HUES64 (cell line): ENCODE measurements at regions not wholly inside any gene's neighbourhood (a gene's known extent, or its start where the extent isn't known, plus 50 kb on each side); places are given as distances from the start of the nearest gene placed in this dataset.
"Not testable (repeated sequence)": the region's sequence is repeated elsewhere in the genome, so short reads cannot be mapped to it uniquely, and the experiment has no call there.

ENCODE experiments used
- H3K27ac ChIP-seq: 2 replicates; pipeline ENCODE4 v1.7.0; 2013; ENCODE audit warnings: low read depth, low read length, inconsistent platforms
- H3K27me3 ChIP-seq: 2 replicates; pipeline ENCODE4 v1.6.1; 2013; ENCODE audit warnings: mild to moderate bottlenecking, low read length; ENCODE audit not compliant: insufficient read depth
- H3K36me3 ChIP-seq: 2 replicates; pipeline ENCODE4 v1.6.1; 2013; ENCODE audit warnings: mild to moderate bottlenecking, low read length; ENCODE audit not compliant: insufficient read depth
- H3K4me1 ChIP-seq: 2 replicates; pipeline ENCODE4 v1.6.1; 2013; ENCODE audit warnings: mild to moderate bottlenecking, low read length, moderate library complexity; ENCODE audit not compliant: insufficient read depth
- H3K4me3 ChIP-seq: 2 replicates; pipeline ENCODE4 v1.5.1; 2013; ENCODE audit warnings: mild to moderate bottlenecking, low read length, moderate library complexity
- H3K9ac ChIP-seq: 2 replicates; pipeline ENCODE4 v1.6.1; 2013; ENCODE audit warnings: mild to moderate bottlenecking, low read depth, low read length
- H3K9me3 ChIP-seq: 2 replicates; pipeline ENCODE4 v1.6.1; 2013; ENCODE audit warnings: low read depth, low read length; ENCODE audit not compliant: insufficient read depth
- WGBS: fragments of 150-250, 120-280 bp; methylation state at CpG from one replicate; pipeline ENCODE4 v1.1.7; 2013; ENCODE audit warnings: missing lambda C conversion rate; 5-methylcytosine and 5-hydroxymethylcytosine counted together

DNA sequence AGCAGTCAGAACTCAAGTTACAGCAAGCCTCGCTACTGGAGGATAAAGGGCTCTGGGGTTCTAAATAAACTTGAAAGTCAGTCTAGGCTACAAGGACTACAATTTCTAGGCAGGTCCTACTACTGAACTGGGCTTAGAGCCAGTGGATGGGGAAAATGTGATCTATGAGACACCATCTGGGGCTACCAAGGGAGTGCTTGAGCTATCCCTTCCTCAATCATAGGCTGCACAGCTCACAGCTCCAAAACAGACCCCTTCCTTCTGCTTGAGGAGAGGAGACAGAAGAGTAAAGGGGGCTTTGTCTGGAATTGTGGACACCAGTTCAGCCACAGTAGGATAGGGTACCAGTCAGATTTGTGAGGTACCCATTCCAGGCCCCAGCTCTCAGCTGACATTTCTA lies 145.8 kb upstream of the SNX7 start:
- Histone ChIP-seq H3K27ac (no peak overlapping the region), H3K9ac (no peak overlapping the region), H3K27me3 (no peaks in the 10 kb centered on the region), H3K4me1 (no peaks in the 10 kb centered on the region), H3K36me3 (no peaks in the 10 kb centered on the region), H3K9me3 (peaks cover 7% of the 10 kb centered on the region; the same call in 1 of the 2 replicates), H3K4me3 (no peak overlapping the region)
- WGBS: 95% methylated on average over 1 of the region's 1 CpG

DNA sequence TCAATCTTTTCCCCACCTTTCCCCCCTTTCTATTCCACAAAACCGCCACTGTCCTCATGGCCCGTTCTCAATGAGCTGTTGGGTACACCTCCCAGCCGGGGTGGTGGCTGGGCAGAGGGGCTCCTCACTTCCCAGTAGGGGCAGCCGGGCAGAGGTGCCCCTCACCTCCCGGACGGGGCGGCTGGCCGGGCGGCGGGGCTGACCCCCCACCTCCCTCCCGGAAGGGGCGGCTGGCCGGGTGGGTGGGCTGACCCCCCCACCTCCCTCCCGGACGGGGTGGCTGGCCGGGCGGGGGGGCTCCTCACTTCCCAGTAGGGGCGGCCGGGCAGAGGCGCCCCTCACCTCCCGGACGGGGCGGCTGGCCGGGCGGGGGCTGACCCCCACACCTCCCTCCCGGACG lies 149.3 kb upstream of the SNX7 start:
- H3K36me3 ChIP-seq, H3K9ac ChIP-seq, H3K4me3 ChIP-seq, H3K27me3 ChIP-seq, H3K27ac ChIP-seq, H3K4me1 ChIP-seq: not testable (repeated sequence)
- 96% methylated on average over 25 of the region's 27 CpGs for WGBS
- H3K9me3 ChIP-seq: peaks cover 27% of the 10 kb centered on the region

DNA sequence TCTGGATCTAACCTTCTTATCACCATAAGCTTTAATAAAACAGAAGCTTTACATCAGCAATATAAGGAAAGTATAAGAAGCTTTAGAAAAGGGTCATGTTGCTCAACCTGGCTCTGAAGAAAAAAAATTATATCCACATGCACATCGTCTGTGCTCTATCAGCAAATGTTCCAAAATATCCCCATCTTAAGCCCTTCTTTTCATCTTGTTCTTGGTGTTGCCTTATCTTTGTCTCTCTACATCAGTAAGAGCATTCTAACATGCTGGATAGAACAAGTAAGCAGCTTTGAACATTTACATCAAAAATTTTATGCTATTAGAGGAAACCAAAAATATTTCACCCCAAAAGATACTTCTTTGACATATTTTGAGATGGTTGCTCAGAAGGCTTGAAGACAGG lies 157.8 kb upstream of the SNX7 start:
- WGBS: 85% methylated on average over 1 of the region's 1 CpG
- Histone ChIP-seq H3K27me3 (no peaks in the 10 kb centered on the region), H3K9me3 (peaks cover 23% of the 10 kb centered on the region), H3K9ac (no peak overlapping the region), H3K4me3 (no peak overlapping the region), H3K27ac (peak overlapping the region; percentile 79; the same call in 1 of the 2 replicates), H3K36me3 (no peaks in the 10 kb centered on the region), H3K4me1 (peaks cover 32% of the 10 kb centered on the region)

GRCh38 chr1:98502937-98503336 lies 158.6 kb upstream of the SNX7 start:
- Histone ChIP-seq H3K9ac (no peak overlapping the region), H3K4me3 (no peak overlapping the region), H3K9me3 (peaks cover 22% of the 10 kb centered on the region), H3K27me3 (no peaks in the 10 kb centered on the region), H3K27ac (peak overlapping the region; percentile 83; the same call in 1 of the 2 replicates), H3K36me3 (no peaks in the 10 kb centered on the region), H3K4me1 (peaks cover 32% of the 10 kb centered on the region)

GRCh38 chr1:98500324-98500723 lies 161.2 kb upstream of the SNX7 start:
- H3K27me3 ChIP-seq: no peaks in the 10 kb centered on the region
- no peak overlapping the region for H3K27ac ChIP-seq
- no peak overlapping the region for H3K4me3 ChIP-seq
- H3K36me3 ChIP-seq: no peaks in the 10 kb centered on the region
- WGBS: 89% methylated on average over 1 of the region's 2 CpGs
- H3K9me3 ChIP-seq: 0 out of 2 replicates have a peak, but pooled peaks cover 4% of the 10 kb centered on the region
- H3K4me1 ChIP-seq: peaks cover 32% of the 10 kb centered on the region
- no peak overlapping the region for H3K9ac ChIP-seq

DNA sequence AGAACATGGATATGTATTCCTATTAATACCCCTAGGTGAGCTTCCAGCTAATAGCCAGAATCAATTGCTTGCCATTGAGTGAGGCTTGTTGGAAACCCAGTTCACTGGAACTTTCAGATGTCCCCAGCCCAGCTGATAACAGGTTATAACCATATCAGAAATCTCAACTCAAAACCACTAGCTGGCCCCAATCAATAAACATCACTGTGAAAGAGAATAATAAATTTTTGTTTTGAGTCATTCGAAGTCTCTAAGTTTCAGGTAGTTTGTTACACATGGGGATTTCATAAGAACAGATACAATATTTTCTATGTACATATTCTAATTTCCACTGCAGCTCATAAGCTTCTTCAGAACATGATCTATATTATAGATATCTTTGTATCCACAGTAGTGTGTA lies 162.9 kb upstream of the SNX7 start:
- no CpG with 5 or more reads among the region's 1 CpG for WGBS

GRCh38 chr1:98497497-98497896 lies 164.0 kb upstream of the SNX7 start:
- Histone ChIP-seq H3K9ac (no peak overlapping the region), H3K27me3 (no peaks in the 10 kb centered on the region), H3K36me3 (no peaks in the 10 kb centered on the region), H3K4me3 (no peak overlapping the region), H3K9me3 (0 out of 2 replicates have a peak, but pooled peaks cover 4% of the 10 kb centered on the region), H3K27ac (no peak overlapping the region), H3K4me1 (peaks cover 4% of the 10 kb centered on the region; the same call in 1 of the 2 replicates)
- WGBS: 79% methylated on average over 2 of the region's 2 CpGs

More for the DNA sequence above, 162.9 kb upstream of the SNX7 start:
- Histone ChIP-seq H3K4me1 (peaks cover 16% of the 10 kb centered on the region), H3K27me3 (no peaks in the 10 kb centered on the region), H3K9me3 (0 out of 2 replicates have a peak, but pooled peaks cover 4% of the 10 kb centered on the region), H3K27ac (no peak overlapping the region), H3K9ac (no peak overlapping the region), H3K36me3 (no peaks in the 10 kb centered on the region), H3K4me3 (no peak overlapping the region)

DNA sequence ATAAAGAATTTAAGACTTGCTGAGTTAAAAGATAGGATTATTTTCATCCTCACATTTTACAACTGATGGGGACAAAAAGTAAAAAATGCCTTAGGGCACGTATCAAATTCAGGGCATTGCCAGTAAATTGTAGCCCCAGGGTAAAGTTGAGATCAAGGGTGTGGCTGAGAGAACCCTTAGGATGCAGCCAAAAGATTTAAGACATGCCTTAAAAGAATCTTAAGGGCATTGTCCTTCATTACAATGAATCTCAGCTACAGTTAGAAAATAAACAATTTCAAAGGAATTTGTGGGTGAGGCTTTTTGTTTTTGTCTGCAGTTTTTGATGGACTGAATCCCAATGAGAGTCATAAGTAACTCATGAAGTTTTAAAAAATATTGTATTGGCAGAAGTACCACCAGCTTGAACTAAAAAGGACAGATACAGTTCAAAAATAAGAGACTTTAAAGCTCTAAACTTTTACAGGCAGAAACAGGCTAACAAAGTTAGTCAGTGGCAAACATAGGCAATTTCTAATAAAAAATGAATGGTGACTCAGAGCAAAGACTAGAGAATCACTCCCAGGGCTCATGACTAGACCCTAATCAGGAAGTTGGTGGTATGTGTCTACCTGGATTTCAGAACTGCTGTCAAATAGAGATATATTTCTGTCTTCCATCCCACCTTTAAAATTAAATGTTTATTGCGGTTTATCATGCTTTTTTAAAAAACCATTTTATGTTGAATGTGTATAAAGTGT lies 165.1 kb upstream of the SNX7 start:
- Histone ChIP-seq H3K27me3 (no peaks in the 10 kb centered on the region), H3K9ac (no peak overlapping the region), H3K4me3 (no peak overlapping the region), H3K27ac (no peak overlapping the region), H3K36me3 (no peaks in the 10 kb centered on the region), H3K9me3 (0 out of 2 replicates have a peak, but pooled peaks cover 4% of the 10 kb centered on the region), H3K4me1 (no peaks in the 10 kb centered on the region)
- 87% methylated on average over 1 of the region's 2 CpGs for WGBS

- no peaks in the 10 kb centered on the region for H3K4me1 ChIP-seq
- no peaks in the 10 kb centered on the region for H3K9me3 ChIP-seq
- H3K27ac ChIP-seq: no peak overlapping the region
- H3K27me3 ChIP-seq: no peaks in the 10 kb centered on the region
- H3K36me3 ChIP-seq: no peaks in the 10 kb centered on the region
- no peak overlapping the region for H3K9ac ChIP-seq
- no peak overlapping the region for H3K4me3 ChIP-seq
Measured at GRCh38 chr1:98493469-98493868, 168.1 kb upstream of the SNX7 start.

- WGBS: no CpG with 5 or more reads among the region's 1 CpG
- no peak overlapping the region for H3K4me3 ChIP-seq
Measured at GRCh38 chr1:98490099-98490498, 171.4 kb upstream of the SNX7 start.

DNA sequence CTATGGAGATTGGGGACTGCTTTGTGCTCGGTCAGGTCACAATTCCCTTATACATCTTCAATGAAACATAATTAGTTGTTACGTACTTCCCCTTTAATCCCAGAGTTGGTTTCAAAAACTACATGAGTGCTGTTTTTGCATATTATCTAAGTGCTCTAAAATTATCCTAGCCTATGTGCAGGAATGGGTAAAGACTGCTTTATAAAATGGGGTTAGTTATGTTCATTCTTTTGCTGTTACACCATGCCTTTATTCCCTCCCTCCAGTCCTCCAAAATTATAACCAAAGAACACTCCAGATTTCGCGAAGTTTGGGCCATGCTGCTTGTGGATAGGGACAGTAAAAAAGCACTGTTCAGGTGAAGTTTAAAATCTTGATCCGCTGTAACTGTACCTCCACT lies 173.9 kb upstream of the SNX7 start:
- Histone ChIP-seq H3K4me3 (no peak overlapping the region), H3K9ac (no peak overlapping the region), H3K4me1 (peaks cover under 1% of the 10 kb centered on the region; the same call in 1 of the 2 replicates), H3K27me3 (no peaks in the 10 kb centered on the region), H3K36me3 (no peaks in the 10 kb centered on the region), H3K27ac (no peak overlapping the region), H3K9me3 (no peaks in the 10 kb centered on the region)
- 100% methylated on average over 3 of the region's 5 CpGs for WGBS

More at GRCh38 chr1:98490099-98490498, 171.4 kb upstream of the SNX7 start:
- no peaks in the 10 kb centered on the region for H3K9me3 ChIP-seq
- no peaks in the 10 kb centered on the region for H3K4me1 ChIP-seq
- H3K27me3 ChIP-seq: no peaks in the 10 kb centered on the region
- no peak overlapping the region for H3K27ac ChIP-seq
- H3K9ac ChIP-seq: no peak overlapping the region
- no peaks in the 10 kb centered on the region for H3K36me3 ChIP-seq
